ENCODE measurements at regions not wholly inside any gene's neighbourhood (a gene's known extent, or its start where the extent isn't known, plus 50 kb on each side); places are given as distances from the start of the nearest gene placed in this dataset.

DNA sequence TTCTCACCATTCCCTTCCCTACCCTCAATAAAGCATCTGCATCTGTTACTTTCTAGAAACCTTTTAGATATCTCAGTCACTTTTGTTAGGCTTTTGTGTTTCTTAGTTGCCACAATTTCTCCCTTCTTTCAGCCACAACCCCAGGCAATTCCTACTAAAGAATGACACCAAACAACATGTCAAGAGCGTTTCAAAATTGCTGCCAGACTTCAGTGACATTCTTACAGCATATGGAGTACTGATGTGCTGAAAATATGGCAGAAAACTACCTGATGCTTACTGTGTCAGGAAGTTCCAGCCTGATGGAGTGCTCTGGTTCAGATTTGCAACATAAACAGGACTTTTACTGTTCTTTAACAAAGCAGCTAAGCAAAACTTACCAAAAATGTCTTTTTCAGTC lies 957.7 kb upstream of the POU3F3 start:
- no peak overlapping the region; a peak in 1 of 7 replicates for H3K27ac Mint-ChIP-seq
- H3K14ac ChIP-seq (ENCODE audit: insufficient read depth, low read length) = no peak overlapping the region
- no peaks in the 10 kb centered on the region for H3K4me1 Mint-ChIP-seq
- WGBS (ENCODE audit: extremely low coverage, insufficient read length, low lambda C conversion rate) = no CpG with 5 or more reads among the region's 1 CpG
- H3K27me3 ChIP-seq (ENCODE audit: insufficient read depth, low read length) = no peaks in the 10 kb centered on the region
- H3K27me3 Mint-ChIP-seq (ENCODE audit: low read depth) = no peaks in the 10 kb centered on the region
- no peak overlapping the region for H3K4me3 Mint-ChIP-seq
- no peak overlapping the region for H2BK15ac ChIP-seq (ENCODE audit: low read depth, low read length)
- no peak overlapping the region for H4K8ac ChIP-seq (replicated peaks; ENCODE audit: insufficient read length, low read depth, low read length)
- H2AFZ ChIP-seq (ENCODE audit: low read length) = no peak overlapping the region
- H3K23ac ChIP-seq (ENCODE audit: insufficient read length, low read depth, low read length) = no peak overlapping the region
- H3K9ac ChIP-seq (ENCODE audit: extremely low read depth, insufficient read length, low read length) = no peak overlapping the region
- no peak overlapping the region for H2BK5ac ChIP-seq (ENCODE audit: insufficient read length, low read length)
- H3K4ac ChIP-seq (ENCODE audit: low read depth, low read length) = no peak overlapping the region
- H3K36me3 Mint-ChIP-seq (ENCODE audit: insufficient read depth in 1 of 3, low read depth in 3 of 3) = no peaks in the 10 kb centered on the region
- H3K4me1 ChIP-seq (ENCODE audit: insufficient read depth, low read length) = no peaks in the 10 kb centered on the region
- H3K27ac ChIP-seq (ENCODE audit: insufficient read length, low read depth, low read length) = no peak overlapping the region
- no peak overlapping the region for H4K91ac ChIP-seq (ENCODE audit: insufficient read length, low read depth, low read length)
- no peak overlapping the region for H2AK5ac ChIP-seq (ENCODE audit: insufficient read length, low read length)
- no peak overlapping the region for H2BK12ac ChIP-seq (ENCODE audit: insufficient read length, low read depth, low read length)
- no peak overlapping the region for H3T11ph ChIP-seq (ENCODE audit: low read length)
- no peaks in the 10 kb centered on the region for H3K79me1 ChIP-seq (ENCODE audit: insufficient read depth, low read depth, low read length, poor library complexity, severe bottlenecking)
- TF ChIP-seq, protein P1, sequence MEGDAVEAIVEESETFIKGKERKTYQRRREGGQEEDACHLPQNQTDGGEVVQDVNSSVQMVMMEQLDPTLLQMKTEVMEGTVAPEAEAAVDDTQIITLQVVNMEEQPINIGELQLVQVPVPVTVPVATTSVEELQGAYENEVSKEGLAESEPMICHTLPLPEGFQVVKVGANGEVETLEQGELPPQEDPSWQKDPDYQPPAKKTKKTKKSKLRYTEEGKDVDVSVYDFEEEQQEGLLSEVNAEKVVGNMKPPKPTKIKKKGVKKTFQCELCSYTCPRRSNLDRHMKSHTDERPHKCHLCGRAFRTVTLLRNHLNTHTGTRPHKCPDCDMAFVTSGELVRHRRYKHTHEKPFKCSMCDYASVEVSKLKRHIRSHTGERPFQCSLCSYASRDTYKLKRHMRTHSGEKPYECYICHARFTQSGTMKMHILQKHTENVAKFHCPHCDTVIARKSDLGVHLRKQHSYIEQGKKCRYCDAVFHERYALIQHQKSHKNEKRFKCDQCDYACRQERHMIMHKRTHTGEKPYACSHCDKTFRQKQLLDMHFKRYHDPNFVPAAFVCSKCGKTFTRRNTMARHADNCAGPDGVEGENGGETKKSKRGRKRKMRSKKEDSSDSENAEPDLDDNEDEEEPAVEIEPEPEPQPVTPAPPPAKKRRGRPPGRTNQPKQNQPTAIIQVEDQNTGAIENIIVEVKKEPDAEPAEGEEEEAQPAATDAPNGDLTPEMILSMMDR (conservative IDR thresholded peaks at IDR 0.05) = no peak
- H3K79me2 ChIP-seq (ENCODE audit: insufficient read depth, low read length) = no peaks in the 10 kb centered on the region
- no peaks in the 10 kb centered on the region for H3K9me3 Mint-ChIP-seq
- H2BK120ac ChIP-seq (ENCODE audit: low read depth, low read length, poor library complexity, severe bottlenecking) = no peak overlapping the region
- no peak overlapping the region for H4K5ac ChIP-seq (ENCODE audit: insufficient read length, low read depth, low read length)
- no peaks in the 10 kb centered on the region for H4K20me1 ChIP-seq (ENCODE audit: control insufficient read depth, insufficient read depth, insufficient read length)
- H3K18ac ChIP-seq (ENCODE audit: insufficient read length, low read depth, low read length) = no peak overlapping the region
- H3K56ac ChIP-seq (ENCODE audit: insufficient read length, low read depth, low read length) = no peak overlapping the region
- DNase-seq = no peak
- no peaks in the 10 kb centered on the region for H3K9me3 ChIP-seq (ENCODE audit: control insufficient read depth, low read depth, low read length)
- H2BK20ac ChIP-seq (ENCODE audit: low read depth, low read length, poor library complexity, severe bottlenecking) = no peak overlapping the region
- H3K23me2 ChIP-seq (ENCODE audit: insufficient read length, low read depth, low read length, poor library complexity, severe bottlenecking) = no peaks in the 10 kb centered on the region
- no peak overlapping the region for H3K4me2 ChIP-seq (ENCODE audit: insufficient read depth, insufficient read length, low read length)

Measured in H9 (cell line).